Stimulated activated CD8-positive, alpha-beta memory T cell treated with anti-CD3 and anti-CD28 coated beads, Interleukin-7, amount 100 ng/mL, for 4 hours (primary cell): ENCODE measurements at regions not wholly inside any gene's neighbourhood (a gene's known extent, or its start where the extent isn't known, plus 50 kb on each side); places are given as distances from the start of the nearest gene placed in this dataset.
"Not testable (repeated sequence)": the region's sequence is repeated elsewhere in the genome, so short reads cannot be mapped to it uniquely, and the experiment has no call there.

Experiments used
- DNase-seq, 2 donors: peaks; one replicate each; pipeline ENCODE4 v3.0.0-alpha.2; 2020; ENCODE audit warnings: low read depth in 2 of 2

DNA sequence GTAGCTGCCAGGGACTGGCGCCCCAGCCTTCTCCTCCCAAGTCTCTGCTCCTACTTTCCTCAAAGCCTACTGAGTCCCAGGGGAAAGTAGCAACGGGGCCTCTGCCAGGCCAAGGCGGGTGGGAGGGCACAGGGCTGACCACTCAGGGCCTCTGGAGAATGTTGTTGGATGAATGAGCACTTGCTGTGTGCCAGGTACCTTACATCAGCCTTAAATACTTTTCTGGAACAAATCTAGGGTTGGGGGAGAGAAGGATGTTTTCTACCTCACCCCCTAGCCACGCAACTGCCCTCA lies 119.3 kb upstream of the ZBTB40 start:
- DNase-seq: no peak

DNA sequence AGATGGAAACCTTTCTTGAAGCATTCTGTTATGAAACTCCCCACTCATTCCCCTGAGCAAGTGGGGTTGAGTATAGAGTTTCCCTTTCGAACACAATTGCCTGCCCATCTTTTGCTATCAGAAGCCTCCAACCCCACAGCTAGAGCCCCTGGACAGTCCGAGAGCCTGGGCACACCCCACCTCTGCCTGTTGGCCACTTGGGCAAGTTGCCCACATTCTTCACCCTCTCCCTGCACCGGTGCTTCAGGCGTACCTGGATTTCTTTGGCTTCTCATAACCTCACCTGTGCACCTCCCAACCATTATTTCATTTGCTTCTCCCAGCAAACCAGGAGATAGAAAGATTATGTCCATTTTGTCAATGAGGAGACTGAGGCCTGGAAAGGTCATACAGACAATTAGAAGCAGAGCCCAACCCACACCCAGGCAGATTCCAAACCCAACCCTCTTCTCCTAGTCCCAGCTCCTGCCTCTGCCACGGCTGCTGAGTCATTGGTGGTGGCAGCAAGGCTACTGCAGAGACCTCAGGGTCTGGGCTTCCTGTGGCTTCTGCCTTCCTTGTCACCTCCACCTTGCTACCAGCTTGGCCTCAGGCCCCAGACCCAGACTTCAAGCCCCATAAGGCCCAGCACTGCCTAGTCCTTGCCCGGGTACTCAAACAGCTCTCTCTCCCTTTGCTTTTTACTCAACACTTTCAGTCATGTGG lies 118.7 kb upstream of the ZBTB40 start:
- DNase-seq: no peak

DNA sequence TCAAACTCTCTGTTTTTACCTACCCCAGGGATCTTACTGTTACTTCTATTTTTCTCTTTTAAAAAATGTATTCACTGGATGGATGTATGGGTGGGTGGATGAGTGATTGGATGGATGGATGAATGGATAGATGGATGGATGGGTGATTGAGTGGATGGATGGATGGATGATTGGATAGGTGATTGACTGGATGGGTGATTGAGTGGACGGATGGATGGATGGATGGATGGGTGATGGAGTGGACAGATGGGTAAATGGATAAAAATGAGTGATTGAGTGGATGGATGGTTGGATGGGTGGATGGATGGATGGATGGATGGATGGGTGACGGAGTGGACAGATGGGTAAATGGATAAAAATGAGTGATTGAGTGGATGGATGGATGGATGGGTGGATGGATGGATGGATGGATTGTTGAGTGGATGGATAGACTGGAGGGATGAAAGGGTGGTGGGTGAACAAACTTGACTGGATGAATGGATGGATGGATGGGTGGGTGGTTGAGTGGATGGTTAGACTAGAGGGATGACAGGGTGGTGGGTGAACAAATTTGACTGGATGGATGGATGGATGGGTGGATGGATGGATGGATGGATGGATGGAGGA lies 118.0 kb upstream of the ZBTB40 start:
- DNase-seq: no peak

DNA sequence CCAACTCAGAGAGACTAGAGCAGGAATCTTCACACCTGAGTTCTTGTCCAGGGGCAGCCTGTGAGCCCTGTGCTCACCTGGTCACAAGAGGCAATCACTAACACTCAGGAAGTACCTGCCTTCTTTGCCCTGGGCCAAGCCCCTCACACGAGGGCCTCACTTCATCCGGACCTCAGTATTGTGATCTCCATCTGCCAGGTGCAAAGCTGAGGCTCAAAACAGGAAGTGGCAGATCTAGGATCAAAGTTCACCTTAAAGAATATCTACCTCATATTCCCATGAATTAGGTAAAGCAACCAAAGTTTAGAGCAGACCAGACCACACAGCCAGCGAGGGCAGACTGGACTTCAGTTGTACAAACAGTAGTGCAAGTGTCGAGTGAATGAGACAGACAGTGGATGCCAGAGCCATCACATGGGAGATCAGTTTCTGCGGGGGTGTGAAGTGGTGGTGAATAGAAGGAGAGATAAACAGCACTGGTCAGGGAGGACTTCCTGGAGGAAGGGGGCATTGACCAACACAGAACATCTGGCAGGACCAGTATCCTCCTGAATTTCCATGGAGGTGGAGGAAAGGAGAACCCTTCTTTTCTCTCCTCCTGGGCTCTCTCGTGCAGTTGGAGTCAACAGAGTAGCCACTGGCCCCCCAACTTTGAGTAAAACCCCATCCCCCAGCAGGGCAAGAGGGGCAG lies 116.6 kb upstream of the ZBTB40 start:
- DNase-seq: no peak

GRCh38 chr1:22336274-22336673 lies 115.4 kb upstream of the ZBTB40 start:
- not testable (repeated sequence) for DNase-seq

DNA sequence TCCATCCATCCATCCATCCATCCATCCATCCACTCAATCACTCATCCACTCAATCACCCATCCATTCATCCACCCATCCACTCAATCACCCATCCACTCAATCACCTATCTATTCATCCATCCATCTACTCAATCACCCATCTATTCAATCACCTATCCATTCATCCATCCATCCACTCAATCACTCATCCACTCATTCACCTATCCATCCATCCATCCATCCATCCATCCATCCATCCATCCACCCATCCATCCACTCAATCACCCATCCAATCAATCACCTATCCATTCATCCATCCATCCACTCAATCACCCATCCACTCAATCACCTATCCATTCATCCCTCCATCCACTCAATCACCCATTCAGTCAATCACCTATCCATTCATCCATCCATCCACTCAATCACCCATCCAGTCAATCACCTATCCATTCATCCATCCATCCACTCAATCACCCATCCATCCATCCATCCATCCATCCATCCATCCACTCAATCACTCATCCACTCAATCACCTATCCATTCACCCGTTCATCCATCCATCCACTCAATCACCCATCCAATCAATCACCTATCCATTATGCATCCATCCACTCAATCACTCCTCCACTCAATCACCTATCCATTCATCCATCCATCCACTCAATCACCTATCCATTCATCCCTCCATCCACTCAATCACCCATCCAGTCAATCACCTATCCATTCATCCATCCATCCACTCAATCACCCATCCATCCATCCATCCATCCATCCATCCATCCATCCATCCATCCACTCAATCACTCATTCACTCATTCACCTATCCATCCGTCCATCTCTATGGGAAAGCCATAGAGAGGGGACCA lies 114.7 kb upstream of the ZBTB40 start:
- DNase-seq: not testable (repeated sequence)

DNA sequence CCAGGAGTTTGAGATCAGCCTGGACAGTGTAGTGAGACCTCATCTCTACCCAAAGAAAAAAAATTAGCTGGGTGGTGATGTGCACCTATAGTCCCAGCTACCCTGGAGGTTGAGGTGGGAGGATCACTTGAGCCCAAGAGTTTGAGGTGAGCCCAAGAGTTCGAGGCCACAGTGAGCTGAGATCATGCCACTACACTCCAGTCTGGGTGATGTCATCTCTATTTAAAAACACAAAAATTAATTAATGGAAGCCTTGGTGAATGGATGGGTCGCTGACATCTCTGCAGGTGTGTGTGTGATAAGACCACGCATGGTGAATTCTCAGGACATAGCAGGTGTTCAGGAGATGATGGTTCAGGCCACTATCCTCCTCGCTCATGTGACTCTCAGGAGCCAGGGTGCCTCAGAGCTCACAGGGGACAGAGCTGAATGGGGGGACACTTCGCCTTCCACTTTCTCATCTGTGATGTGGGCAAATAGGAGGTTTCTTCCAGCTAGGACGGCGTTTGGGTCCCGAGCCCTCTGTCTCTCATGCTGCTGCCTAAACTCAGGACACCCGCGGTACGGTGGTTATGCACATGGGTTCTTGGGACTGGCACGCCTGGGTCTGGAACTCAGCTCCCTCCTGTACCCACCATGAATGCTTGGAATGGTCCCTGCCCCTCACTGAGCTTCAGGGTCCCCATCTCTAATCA lies 113.4 kb upstream of the ZBTB40 start:
- DNase-seq: no peak

- DNase-seq: no peak
Measured at GRCh38 chr1:22339237-22339636, 112.4 kb upstream of the ZBTB40 start.

DNA sequence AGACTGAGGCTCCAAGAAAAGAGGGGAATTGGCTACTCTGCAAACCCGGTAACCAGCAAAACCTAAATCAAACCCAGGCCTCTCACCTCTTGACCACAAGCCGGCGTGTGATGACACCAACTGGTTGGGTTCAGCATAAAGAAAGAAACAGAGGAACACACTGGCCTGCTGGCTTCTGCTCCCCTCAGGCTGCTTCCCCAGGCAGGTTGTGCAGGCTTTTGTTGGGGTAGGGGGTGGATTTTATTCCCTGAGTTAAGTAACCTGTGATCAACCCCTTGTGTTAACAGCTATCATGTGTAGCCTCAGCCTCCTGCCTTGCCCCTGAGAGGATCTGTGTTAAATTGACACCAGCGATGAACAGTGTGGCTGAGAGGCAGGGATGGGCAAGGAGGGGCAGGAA lies 111.6 kb upstream of the ZBTB40 start:
- DNase-seq: no peak

DNA sequence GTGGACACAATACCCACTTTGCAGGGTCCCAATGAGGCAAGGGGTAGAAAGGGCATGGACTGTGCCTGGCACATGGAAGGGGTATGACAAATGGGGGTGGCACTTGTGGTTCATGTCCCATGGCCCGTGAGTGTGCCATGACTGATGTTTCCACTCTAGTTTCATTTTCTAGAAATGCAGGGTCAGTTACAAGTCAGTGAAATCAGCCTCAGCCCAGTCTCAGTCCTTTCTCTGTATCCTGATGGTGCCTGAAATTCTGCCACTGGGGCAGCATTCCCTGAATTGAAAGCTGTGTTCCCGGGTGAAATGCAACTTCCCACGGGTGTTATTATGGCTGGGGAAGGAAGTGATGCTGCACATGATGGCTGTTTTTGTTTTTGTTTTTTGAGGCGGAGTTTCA lies 110.8 kb upstream of the ZBTB40 start:
- no peak for DNase-seq

DNA sequence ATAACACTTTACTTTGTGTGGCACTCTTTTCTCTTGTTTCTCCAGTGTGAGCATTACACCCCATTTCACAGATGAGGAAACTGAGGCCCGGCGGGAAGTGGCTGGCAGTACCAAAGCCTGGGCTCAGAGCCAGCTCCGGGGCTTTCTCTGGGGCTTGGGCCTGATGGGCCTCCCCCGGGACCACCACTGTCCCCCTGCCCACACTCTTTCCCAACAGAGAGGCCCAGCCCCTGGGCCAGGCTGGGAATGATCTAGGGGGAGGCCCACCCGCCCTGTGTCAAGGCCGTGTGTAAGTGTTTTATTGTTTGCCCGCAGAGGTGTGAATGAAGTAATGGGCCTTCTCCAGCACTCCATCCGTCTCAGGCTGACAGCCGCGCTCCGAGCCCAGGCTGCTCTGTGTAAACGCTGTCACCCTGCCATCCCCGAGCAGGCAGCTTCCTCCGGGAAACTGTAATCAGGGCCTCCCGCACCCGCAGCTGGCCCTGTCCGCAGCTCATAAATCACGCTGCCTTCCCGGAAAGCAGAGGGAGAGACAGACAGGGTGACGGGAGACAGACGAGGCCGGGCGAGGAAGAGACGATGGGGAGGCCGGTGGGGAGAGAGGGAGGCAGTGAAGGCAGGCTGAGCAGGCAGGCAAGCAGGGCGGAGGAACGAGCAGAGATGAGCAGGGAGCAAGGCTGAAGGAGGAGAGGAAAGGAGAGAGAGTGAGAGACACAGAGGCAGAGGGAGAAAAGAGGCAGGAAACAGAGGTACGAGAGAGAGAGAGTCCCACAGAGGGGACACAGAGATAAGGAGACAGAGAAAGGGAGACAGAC lies 109.7 kb upstream of the ZBTB40 start:
- DNase-seq: no peak

GRCh38 chr1:22342734-22343191 lies 108.9 kb upstream of the ZBTB40 start:
- DNase-seq: no peak

DNA sequence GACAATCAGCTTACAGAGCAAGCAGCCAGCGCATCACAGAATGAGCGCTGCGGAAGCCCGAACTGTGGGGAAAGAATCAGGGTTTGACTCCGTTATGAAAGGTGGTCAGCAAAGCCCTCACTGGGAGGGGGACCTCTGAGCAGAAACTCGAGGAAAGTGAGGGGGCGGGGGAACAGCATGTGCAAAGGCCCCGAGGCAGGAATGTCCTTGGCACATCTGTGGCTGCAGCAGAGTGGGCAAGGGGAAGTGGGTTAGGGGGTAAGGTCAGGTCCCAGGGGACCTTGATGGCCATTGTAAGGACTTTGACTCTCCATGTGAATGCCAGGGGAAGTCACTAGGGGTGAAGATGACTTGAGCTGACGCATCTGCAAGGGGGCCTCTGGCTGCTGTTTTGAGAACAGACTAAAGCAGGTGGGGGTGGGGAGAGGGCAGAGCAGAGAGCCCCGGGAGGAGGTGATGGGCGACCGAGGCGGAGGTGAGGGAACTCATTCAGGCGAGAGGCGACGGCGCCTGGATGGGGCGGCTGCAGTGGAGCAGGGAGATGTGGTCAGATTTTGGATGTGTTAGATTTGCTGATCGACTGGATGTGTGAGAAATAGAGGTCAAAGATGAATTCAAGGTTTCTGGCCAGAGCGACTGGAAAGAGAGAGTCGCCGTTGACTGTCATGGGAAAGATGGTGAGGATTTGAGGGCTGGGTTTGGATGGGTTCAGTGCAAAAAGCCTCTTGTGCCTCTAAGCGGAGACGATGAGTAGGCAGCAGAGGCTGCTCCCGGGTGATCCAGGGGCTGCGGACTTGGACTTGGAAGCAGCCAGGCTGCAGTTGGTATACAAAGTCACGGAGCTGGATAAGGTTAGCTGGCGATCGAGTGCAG lies 108.0 kb upstream of the ZBTB40 start:
- no peak for DNase-seq

DNA sequence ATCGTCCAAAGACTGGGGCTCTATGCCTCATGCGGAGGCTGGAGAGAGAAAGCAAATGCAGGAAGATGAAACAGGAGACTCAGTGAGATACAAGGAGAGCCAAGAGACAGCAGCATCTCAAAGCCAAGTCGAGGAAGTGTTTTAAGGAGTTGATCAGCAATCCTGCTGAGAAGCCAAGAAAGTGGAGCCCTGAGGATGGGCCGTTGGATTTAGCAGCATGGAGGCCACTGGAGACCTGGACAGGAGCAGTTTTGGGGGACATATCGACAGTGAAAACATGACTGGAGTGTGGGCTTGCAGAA lies 107.4 kb upstream of the ZBTB40 start:
- DNase-seq: no peak

DNA sequence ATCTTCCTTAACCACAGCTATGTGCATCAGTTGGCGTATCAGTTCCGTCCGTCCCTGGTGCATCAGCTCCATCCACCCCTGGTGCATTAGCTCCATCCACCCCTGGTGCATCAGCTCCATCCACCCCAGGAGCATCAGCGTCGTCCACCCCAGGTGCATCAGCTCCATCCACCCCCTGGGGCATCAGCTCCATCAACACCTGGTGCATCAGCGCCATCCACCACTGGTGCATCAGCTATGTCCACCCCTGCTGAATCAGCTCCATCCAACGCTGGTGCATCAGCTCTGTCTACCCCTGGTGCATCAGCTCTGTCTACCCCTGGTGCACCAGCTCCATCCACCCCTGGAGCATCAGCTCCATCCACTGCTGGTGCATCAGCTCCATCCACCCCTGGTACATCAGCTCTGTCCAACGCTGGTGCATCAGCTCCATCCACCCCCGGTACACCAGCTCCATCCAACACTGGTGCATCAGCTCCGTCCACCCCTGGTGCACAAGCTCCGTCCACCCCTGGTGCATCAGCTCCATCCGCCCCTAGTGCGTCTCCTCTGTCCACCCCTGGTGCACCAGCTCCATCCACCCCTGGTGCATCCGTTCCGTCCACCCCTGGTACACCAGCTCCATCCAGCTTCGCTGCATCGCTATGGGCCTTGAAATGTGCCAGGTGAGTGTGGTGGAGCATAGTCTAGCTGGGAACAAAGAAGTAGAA lies 106.6 kb upstream of the ZBTB40 start:
- no peak for DNase-seq

- DNase-seq: no peak
Measured at GRCh38 chr1:22347854-22348760, 103.5 kb upstream of the ZBTB40 start.

- DNase-seq: no peak
Measured at GRCh38 chr1:22349362-22350043, 102.1 kb upstream of the ZBTB40 start.
